Activated naive CD4-positive, alpha-beta T cell treated with anti-CD3 and anti-CD28 coated beads, Interleukin-2, amount 50 U/mL, for 24 hours (primary cell): ENCODE measurements at regions not wholly inside any gene's neighbourhood (a gene's known extent, or its start where the extent isn't known, plus 50 kb on each side); places are given as distances from the start of the nearest gene placed in this dataset.

Experiments used
- H3K27ac Mint-ChIP-seq: one replicate; pipeline ENCODE4 v1.8.0; 2021; ENCODE audit warnings: mild to moderate bottlenecking, mixed read lengths
- H3K27me3 Mint-ChIP-seq: one replicate; pipeline ENCODE4 v1.8.0; 2021; ENCODE audit warnings: mixed read lengths
- H3K36me3 Mint-ChIP-seq: one replicate; pipeline ENCODE4 v1.8.0; 2021; ENCODE audit warnings: mixed read lengths
- H3K4me1 Mint-ChIP-seq: one replicate; pipeline ENCODE4 v1.8.0; 2021; ENCODE audit warnings: mixed read lengths
- H3K4me3 Mint-ChIP-seq: one replicate; pipeline ENCODE4 v1.8.0; 2021; ENCODE audit warnings: mild to moderate bottlenecking, mixed read lengths
- H3K9me3 Mint-ChIP-seq: one replicate; pipeline ENCODE4 v1.8.0; 2021; ENCODE audit warnings: mixed read lengths

DNA sequence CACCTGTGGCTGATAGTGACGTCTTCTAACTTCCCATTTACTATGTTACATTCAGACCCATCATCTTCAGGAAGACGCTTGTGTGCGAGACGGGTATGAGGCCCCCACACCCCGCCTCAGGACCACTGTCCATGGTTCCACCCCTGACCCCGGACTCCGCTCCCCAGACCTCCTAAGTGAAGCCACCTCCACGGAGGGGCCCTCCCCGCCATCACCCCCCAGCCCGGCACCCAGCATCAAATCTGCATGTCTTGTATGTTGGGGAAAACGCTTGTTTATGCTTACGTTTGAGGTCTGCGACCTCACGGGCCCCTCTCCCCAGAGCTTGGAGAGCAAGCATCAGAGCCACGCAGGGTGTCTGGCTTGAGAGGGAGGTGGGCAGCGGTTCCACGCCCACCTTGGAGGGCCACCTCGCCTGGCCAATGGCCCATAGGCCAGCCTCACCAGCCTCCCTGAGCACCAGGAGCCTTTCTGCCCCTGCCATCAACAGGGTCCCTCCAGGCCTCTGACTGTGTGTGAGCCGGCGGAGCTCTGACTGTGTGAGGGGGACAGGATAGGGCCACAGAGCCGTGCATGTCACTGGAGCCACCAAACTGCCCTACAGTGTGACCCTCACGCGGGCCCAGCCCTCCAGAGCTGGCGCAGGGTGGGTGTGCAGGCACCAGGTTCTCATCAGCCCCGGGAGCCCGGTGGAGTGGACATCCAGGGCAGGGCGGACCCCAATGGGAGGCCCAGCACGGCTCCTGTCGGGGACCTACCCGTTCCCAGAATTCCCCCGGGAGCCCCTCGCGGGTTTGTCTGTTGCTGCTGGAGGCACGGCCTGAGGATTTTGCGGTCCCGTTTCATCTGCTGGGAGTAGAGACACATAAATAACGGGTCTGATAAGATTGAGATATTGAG is 88.4 kb upstream of the NKX1-1 start:
- Mint-ChIP-seq H3K27me3 (peaks cover 5% of the 10 kb centered on the region), H3K36me3 (no peaks in the 10 kb centered on the region), H3K4me3 (no peak overlapping the region), H3K9me3 (no peaks in the 10 kb centered on the region), H3K4me1 (no peaks in the 10 kb centered on the region), H3K27ac (no peak overlapping the region)

DNA sequence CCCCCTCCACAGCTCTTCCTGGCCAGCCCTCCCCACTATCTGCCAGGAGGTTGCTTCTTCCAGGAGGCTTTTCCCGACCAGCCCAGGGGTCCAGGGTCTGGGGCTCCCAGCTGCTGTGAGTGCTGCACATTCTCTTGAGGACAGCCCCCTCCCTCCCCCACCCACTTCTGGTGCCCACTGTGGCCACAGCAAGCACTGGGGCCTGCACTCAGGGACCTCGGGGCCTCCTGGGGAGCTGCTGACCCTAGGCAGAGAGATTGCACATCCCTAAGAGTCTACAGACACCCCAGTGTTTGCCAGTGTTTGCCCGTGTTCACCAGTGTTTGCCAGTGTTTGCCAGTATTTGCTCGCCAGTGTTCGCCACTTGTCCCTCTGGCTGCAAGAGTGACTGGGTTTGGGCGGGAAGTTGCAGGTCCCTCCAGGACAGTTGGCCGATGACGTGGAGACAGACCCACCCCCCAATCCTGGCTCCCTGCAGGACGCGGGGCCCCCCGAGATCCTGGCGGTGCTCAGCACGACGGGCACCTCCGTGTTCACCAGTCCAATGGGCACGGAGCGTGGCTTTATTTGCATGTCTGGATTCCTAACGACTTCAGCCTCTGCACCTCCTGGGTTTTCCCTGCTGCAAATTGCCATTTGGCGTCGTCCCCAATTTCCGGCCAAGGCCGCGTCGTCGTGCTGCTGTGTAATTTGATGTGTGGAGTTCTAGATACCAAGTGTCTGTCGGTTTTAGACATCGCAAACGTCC is 87.5 kb upstream of the NKX1-1 start:
- Mint-ChIP-seq H3K27ac (no peak overlapping the region), H3K4me1 (no peaks in the 10 kb centered on the region), H3K36me3 (no peaks in the 10 kb centered on the region), H3K27me3 (peaks cover 5% of the 10 kb centered on the region), H3K4me3 (no peak overlapping the region), H3K9me3 (no peaks in the 10 kb centered on the region)

DNA sequence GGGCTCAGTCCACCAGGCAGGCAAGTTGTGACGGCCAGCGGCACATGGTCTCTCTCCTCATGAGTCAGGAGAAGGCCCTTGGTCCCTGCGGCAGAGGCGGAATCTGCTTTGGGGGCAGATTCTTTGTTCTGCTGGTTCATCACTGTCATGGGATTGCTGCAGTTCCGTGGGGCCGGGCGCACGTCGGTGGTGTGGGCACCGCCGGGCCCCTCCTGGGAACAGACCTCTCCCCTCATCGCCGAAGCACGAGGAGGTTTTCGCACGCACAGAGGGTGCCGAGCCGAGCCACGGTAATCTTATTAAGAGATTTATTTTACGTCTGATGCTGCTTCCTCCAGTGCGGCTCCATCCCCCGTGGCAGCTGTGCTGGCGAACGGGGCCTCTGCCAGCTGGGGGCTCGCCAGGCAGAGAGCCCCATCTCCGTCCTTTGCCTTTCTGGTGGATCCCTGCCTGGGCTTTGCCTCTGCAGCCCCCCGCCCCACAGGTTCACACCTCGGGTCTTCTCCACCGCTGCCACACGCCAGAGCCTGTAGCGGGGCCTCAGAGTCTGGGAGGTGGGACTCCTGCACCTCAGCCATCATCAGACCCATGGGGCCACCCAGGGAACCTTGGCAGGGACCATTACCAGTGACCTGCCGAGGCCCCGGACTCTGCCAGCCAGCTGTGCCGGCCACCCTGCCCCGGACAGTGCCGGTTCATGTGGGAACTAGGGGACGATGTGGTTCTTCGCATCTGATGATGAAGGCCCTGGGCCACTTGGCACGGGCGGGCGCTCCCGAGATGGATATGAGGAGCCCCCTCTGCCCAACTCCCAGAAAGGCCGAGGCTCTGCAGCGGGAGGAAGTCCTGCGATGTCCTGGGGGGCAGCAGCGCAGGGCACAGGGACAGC is 86.7 kb upstream of the NKX1-1 start:
- H3K4me1 Mint-ChIP-seq: no peaks in the 10 kb centered on the region
- H3K27me3 Mint-ChIP-seq: peaks cover 5% of the 10 kb centered on the region
- no peak overlapping the region for H3K4me3 Mint-ChIP-seq
- no peaks in the 10 kb centered on the region for H3K36me3 Mint-ChIP-seq
- no peaks in the 10 kb centered on the region for H3K9me3 Mint-ChIP-seq
- H3K27ac Mint-ChIP-seq: no peak overlapping the region

DNA sequence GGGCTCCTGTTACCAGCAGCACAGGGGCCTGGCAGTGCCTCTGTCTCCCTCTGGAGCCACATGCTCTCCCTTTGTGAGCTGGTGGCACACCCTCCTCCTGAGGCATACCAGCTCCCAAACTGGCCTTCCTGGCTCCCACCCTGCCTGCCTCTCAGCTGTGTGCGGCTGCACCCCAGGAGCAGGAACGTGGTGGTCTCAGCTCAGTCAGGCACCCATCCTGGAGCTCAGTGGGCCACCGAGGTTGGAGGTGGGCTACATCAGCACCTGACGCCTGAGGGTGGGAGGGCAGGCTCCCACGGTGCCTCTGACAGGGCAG is 85.9 kb upstream of the NKX1-1 start:
- no peak overlapping the region for H3K27ac Mint-ChIP-seq
- H3K36me3 Mint-ChIP-seq: no peaks in the 10 kb centered on the region
- H3K4me1 Mint-ChIP-seq: no peaks in the 10 kb centered on the region
- H3K27me3 Mint-ChIP-seq: peaks cover 7% of the 10 kb centered on the region
- H3K4me3 Mint-ChIP-seq: no peak overlapping the region
- no peaks in the 10 kb centered on the region for H3K9me3 Mint-ChIP-seq

DNA sequence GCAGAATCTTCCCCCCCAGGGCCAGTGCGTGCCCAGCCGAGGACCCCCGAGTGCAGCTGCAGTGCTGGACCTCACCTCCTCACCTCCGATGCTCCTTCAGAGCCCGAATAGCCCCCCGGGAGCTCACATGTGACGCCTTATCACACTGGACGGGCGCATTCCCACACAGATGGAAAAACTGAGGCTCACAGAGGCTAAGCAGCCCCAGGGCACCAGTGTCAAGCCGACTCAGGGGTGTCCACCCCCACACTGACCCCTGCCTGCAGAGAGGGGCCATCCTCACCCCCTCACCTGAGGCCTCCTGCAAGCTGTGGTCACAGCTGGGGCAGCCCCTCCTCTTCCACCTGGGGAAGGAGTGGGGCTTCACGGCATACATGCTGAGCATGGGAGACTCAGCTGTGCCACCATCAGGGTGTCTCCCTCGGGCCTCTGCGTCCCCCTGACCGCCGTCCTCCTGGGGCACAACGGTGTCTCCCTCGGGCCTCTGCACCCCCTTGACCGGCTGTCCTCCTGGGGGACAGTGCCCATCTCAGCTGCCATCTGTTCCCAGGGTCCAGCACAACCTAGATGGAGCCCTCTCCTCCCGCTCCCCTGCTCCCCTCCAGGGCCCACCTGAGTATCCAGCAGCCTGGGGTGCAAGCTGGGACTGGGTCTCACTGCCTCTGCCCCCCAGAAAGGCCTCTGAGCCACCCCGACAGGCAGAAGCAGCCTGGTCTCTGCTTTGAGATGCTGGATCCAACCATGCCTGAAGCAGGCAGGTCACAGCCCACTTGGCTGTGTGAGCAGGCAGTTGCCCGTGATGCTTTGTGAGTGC is 85.3 kb upstream of the NKX1-1 start:
- Mint-ChIP-seq H3K36me3 (no peaks in the 10 kb centered on the region), H3K27me3 (peaks cover 7% of the 10 kb centered on the region), H3K4me1 (no peaks in the 10 kb centered on the region), H3K27ac (no peak overlapping the region), H3K4me3 (no peak overlapping the region), H3K9me3 (no peaks in the 10 kb centered on the region)

DNA sequence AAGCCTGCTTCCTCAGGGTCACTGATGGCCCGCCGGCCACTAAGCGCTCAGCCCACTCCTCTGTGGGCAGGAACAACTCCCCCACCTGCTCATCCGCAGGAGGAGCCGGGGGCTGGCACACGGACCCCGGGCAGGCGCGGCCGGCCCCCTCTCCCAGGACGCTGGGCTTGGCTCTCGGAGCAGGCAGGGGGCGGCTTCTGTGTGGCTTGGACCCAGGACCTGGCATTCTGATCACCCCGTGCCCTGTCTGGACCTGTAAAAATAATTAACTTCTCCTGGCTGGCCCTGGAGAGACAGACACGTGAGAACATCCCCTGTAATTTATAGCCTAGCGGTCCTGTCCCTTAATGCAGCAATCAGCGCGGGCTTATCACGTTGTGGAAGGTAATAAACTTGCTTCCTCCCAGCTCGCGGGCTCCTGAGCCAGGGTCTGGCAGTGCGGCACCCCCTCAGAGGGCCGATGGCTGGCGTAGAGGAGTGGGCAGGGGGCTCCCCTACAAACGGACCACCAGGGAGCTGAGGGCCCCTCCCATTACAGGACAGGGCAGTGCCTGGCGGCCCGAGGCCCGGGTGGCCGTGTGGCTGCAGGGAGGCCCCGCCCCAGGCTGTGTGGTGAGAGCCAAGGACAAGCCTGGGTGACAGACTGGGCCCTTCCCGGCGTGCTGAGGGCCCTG is 84.5 kb upstream of the NKX1-1 start:
- no peak overlapping the region for H3K27ac Mint-ChIP-seq
- H3K27me3 Mint-ChIP-seq: peaks cover 7% of the 10 kb centered on the region
- no peak overlapping the region for H3K4me3 Mint-ChIP-seq
- peaks cover 2% of the 10 kb centered on the region for H3K36me3 Mint-ChIP-seq
- no peaks in the 10 kb centered on the region for H3K9me3 Mint-ChIP-seq
- no peaks in the 10 kb centered on the region for H3K4me1 Mint-ChIP-seq

DNA sequence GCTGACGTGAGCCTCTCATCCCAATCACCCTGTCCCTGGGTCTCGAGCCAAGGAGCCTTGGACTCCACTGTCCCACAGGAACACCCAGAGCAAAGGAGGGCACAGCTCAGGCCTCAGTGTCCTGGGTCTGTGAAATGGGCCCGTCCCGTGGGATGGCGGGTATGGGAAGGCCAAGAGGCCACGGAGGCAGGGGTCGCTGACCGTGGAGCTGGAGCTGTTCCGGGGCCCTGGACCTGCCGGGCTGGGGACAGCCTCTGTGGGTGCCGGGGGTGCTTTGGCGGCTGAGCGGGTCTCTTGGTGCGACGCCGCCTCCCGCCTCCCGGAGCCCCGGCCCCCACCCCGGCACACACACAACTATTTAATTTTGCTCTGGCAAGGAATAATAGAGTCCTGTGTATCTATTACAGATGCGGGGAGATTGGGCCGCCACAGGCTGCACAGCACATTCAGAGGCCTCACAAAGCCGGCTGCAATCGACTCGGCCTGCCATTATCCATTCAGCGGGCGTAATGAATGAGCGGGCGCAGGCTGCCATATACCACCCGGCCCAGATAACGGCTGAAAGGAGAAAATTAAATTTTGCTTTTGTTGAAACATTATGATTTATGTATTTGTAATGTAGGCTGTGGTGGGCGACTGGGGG is 83.9 kb upstream of the NKX1-1 start:
- Mint-ChIP-seq H3K36me3 (peaks cover 5% of the 10 kb centered on the region), H3K4me3 (no peak overlapping the region), H3K9me3 (peaks cover 5% of the 10 kb centered on the region), H3K27me3 (peaks cover 10% of the 10 kb centered on the region), H3K27ac (no peak overlapping the region), H3K4me1 (no peaks in the 10 kb centered on the region)

DNA sequence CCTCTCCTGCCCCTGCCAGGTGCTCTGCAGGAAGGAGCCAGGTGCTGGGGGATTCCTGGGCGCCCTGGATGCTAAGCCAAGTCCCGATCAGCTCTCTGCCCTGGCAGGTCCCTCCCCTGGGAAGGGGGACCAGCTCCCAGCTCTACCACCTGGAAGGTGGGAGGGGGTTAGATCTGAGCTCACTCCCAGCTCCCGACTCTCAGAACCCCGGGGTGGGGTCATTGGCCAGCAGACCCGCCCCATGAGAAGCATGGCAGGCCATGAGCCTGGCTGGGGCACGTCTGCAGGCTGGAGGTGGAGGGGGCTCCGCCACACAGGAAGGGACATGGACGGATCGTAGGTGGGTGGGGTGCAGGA is 83.4 kb upstream of the NKX1-1 start:
- H3K27ac Mint-ChIP-seq: no peak overlapping the region
- no peaks in the 10 kb centered on the region for H3K4me1 Mint-ChIP-seq
- H3K4me3 Mint-ChIP-seq: no peak overlapping the region
- H3K27me3 Mint-ChIP-seq: peaks cover 12% of the 10 kb centered on the region
- peaks cover 6% of the 10 kb centered on the region for H3K9me3 Mint-ChIP-seq
- H3K36me3 Mint-ChIP-seq: peaks cover 7% of the 10 kb centered on the region

DNA sequence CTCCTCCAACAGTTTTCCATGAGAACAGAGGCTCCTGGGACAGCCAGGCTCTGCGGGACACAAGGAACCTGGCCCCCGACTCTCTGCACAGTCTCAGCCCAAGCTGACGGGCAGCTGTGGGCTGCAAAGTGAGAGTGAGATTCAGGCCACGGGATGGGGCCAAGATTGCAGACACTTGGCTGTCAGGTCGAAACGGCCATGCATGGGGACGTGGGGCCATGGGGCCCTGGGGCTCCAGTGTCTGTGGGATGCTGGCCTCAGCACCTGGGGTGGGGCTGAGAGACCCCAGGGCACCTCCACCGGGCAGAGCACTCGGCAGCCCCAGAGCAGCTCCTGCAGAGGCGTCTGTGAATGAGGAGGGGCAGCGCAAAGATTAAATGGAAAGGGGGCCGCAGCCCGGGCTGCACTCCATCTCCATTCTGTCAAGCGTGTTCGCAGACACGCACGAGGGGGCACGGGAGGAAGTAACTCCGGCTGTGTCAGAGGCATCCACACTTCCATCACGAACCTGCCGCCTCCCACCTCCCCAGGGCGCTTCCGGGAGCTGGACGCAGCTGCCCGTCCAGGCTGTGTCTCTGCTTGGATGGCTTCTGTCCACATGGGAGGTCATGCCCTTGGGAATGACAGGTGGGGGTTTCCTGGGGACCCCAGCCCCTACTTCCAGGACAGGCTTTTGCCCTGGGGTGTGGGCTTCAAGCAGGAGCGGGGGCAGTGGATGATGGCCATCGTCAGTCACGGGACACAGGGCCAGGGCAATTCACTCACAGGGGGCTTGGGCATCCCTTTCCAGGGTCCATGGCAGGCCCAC is 82.8 kb upstream of the NKX1-1 start:
- Mint-ChIP-seq H3K9me3 (peaks cover 11% of the 10 kb centered on the region), H3K27me3 (peaks cover 10% of the 10 kb centered on the region), H3K27ac (no peak overlapping the region), H3K36me3 (peaks cover 9% of the 10 kb centered on the region), H3K4me1 (no peaks in the 10 kb centered on the region), H3K4me3 (no peak overlapping the region)

DNA sequence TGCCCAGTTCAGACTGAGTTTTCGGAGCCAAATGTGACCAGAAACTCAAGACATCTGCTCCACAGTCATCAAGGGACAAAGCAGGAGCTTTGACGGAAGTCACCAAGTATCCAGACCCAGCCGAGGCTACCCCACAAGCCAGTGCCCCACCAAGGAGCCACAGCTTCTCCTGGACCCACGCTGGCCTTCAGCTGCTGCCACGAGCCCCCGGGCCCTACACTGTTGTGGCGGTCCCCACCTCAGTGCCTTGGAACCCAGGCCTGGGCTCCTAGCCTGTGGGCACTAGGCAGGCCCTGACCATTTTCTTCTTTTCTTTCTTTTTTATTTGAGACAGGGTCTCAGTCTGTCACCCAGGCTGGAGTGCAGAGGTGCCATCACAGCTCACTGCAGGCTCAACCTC is 82.1 kb upstream of the NKX1-1 start:
- peaks cover 13% of the 10 kb centered on the region for H3K27me3 Mint-ChIP-seq

DNA sequence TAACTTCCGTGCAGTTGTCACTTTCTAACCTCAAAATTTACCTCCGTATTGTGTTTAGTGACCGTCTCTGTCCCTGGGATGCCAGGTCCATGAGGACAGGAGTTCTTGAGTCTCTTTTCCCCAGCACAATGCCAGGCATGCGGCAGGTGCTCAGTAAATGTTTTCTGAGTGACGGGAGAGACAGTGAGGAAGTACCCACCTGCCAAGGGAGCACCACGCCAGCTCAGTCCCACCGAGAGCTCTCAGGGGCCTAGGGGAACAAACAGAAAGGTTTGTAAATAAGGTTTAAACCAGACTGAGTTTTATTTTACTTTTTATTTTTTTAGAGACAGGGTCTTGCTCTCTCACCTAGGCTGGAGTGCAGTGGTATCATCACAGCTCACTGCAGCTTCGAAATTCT is 81.5 kb upstream of the NKX1-1 start:
- Mint-ChIP-seq H3K27ac (no peak overlapping the region), H3K4me1 (no peaks in the 10 kb centered on the region), H3K36me3 (peaks cover 9% of the 10 kb centered on the region), H3K9me3 (peaks cover 11% of the 10 kb centered on the region), H3K27me3 (peaks cover 15% of the 10 kb centered on the region), H3K4me3 (no peak overlapping the region)

More for the DNA sequence above, 82.1 kb upstream of the NKX1-1 start:
- H3K4me3 Mint-ChIP-seq: no peak overlapping the region
- no peaks in the 10 kb centered on the region for H3K4me1 Mint-ChIP-seq
- no peak overlapping the region for H3K27ac Mint-ChIP-seq
- peaks cover 11% of the 10 kb centered on the region for H3K9me3 Mint-ChIP-seq
- peaks cover 9% of the 10 kb centered on the region for H3K36me3 Mint-ChIP-seq

DNA sequence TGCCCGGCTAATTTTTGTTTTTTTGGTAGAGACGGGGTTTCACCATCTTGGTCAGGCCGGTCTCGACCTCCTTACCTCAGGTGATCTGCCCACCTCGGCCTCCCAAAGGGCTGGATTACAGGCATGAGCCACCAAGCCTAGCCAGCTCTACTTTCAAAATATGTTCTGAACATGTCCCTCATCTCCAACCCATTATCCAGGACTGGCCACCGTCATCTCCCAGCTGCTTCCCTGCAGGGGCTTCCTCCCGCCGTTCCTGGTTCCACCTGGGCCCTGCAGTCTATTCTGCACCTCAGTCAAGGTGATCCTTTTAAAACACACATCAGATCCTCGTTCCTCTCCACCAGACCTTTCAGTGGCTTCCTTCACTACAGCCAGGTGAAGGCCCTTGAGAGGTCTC is 80.9 kb upstream of the NKX1-1 start:
- H3K4me3 Mint-ChIP-seq: no peak overlapping the region
- H3K9me3 Mint-ChIP-seq: peaks cover 11% of the 10 kb centered on the region
- H3K27ac Mint-ChIP-seq: no peak overlapping the region
- peaks cover 15% of the 10 kb centered on the region for H3K27me3 Mint-ChIP-seq
- no peaks in the 10 kb centered on the region for H3K4me1 Mint-ChIP-seq
- H3K36me3 Mint-ChIP-seq: peaks cover 9% of the 10 kb centered on the region

DNA sequence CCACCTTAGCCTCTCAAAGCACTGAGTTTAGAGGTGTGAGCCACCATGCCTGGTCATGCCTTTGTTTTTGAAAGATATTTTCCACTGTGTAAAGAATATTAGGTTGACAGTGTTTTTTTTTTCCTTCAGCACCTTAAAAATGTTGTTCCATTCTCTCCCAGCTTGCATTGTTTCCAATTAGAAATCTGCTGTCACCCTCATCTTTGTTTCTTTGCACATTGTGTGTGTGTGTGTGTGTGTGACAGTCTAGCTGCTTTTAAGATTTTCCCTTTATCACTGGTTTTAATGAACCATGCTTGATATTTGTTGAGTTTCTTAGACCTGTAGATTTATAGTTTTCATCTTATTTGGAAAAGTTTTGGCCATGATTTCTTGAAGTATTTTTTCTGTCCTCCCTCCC is 79.0 kb upstream of the NKX1-1 start:
- no peaks in the 10 kb centered on the region for H3K4me1 Mint-ChIP-seq
- H3K4me3 Mint-ChIP-seq: no peak overlapping the region
- H3K27ac Mint-ChIP-seq: no peak overlapping the region
- peaks cover 15% of the 10 kb centered on the region for H3K27me3 Mint-ChIP-seq
- H3K9me3 Mint-ChIP-seq: peaks cover 15% of the 10 kb centered on the region
- H3K36me3 Mint-ChIP-seq: peaks cover 10% of the 10 kb centered on the region

DNA sequence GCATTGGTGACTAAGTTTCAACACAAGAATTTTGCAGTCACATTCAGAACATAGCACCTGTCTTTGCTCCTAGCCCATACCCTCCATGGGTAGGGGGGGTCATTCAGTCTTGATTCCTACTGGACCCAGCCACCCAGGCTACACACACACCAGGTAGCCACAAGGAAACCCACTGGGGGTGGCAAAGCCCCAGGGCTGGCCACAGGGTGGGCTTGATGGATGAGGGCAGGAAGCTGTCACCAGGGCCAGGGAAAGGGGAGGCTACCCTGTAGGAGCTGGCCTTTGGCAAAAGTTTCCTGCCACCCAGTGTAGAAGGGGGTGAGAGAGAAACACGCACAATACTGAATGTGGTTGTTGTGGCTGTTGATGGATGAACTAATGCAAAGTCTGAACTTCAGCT is 74.5 kb upstream of the NKX1-1 start:
- H3K36me3 Mint-ChIP-seq: peaks cover 9% of the 10 kb centered on the region
- H3K4me3 Mint-ChIP-seq: no peak overlapping the region
- no peak overlapping the region for H3K27ac Mint-ChIP-seq
- peaks cover 15% of the 10 kb centered on the region for H3K9me3 Mint-ChIP-seq
- peaks cover 13% of the 10 kb centered on the region for H3K27me3 Mint-ChIP-seq
- H3K4me1 Mint-ChIP-seq: no peaks in the 10 kb centered on the region
